Cerebellar cortex (tissue), 1 donor: ENCODE measurements at regions not wholly inside any gene's neighbourhood (a gene's known extent, or its start where the extent isn't known, plus 50 kb on each side); places are given as distances from the start of the nearest gene placed in this dataset.
A peak's percentile ranks its signal among the peaks of the same experiment; 100 is the strongest.

Source experiments
- DNase-seq: peaks from one replicate; pipeline ENCODE4 v3.0.0-alpha.2; 2015; ENCODE audit warnings: low spot score

GRCh38 chrY:8673896-8674295, 663.4 kb upstream of the TSPY4 start:
- no peak for DNase-seq

DNA sequence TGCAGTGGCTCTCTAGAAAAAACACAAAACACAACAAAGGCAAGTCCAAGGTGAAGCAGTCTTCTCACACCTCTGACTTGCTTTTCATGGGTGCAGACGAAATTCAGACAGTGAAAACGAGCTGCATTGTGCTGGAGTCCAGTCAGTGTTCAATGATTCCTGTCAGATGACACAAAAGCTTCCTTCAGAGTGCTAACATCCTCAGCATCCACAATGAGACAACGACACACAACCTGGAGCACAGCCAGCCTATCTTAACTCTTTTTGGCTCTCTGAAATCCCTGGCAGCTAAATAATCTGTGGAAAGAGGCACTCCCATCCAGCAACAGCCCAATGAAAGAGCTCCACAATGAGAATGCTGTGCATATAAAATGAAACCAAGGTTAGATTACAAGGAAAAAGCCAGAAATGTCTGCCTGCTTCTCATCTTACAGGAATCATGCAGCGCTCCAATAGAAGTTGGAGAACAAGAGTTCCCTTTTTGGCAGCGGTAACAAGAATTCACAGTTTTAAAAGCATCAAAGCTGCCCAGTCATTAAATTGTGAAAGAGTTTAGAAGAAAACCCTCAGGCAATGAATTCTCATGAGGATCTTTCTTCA, 659.8 kb upstream of the TSPY4 start:
- DNase-seq: no peak

GRCh38 chrY:8687154-8687553, 650.1 kb upstream of the TSPY4 start:
- no peak for DNase-seq

DNA sequence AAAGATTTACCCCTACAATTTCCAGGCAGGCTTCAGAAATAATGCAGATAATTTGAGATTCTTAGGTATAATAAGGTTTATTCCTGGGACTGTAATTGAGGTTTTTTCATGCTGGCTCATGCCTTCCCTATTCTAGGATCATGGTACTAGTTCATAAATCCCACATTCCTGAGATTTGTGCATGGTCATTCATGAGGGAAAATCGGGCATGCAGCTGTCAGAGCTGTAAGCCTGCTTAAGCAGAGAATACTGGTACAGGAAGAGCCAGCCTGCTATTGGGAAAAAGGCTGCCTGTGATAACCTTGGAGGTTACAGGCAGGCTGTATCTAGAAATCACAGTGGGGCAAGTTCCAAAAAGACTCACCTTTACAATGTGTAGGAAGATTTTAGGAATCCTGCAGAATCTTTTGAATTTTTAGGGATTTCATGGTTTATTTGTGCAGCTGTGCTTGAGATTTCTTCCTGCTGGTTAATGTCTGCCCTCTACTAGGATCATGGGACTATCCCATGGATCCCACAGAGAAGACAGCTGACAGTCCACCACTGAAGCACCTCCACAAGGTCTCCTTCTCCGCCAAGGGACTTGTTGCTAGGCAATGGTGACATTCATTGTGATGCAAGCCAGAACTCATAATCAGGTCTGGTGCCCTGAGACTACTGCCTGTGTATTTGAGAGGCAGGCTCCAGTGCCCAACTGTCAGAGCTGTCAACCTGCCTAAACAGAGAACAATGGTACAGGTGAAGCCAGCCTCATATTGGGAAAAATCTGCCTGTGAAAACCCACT, 646.2 kb upstream of the TSPY4 start:
- peak; percentile 70 for DNase-seq

GRCh38 chrY:8698571-8698970, 638.7 kb upstream of the TSPY4 start:
- peak; percentile 38 for DNase-seq

GRCh38 chrY:8705636-8706300, 631.5 kb upstream of the TSPY4 start:
- peak; percentile 75 for DNase-seq

DNA sequence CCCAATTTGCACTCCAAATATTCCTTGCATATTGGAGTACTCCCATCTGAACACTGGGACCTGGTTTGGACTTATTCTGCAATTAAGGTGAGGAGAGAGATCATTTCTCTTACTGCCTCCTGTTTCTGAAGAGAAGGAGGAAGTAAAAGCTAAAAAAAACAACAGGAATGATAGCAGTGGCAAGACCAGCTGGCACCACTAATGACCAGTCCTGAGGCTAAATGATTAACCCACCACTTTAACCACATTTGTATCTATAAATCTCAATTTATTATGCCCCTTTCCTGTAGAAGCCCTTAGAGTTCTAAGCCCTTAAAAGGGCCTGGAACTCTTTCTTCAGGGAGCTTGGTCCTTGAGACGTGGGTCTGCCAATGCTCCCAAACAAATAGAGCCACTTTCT, 625.0 kb upstream of the TSPY4 start:
- DNase-seq: no peak

GRCh38 chrY:8715226-8715625, 622.0 kb upstream of the TSPY4 start:
- no peak for DNase-seq

DNA sequence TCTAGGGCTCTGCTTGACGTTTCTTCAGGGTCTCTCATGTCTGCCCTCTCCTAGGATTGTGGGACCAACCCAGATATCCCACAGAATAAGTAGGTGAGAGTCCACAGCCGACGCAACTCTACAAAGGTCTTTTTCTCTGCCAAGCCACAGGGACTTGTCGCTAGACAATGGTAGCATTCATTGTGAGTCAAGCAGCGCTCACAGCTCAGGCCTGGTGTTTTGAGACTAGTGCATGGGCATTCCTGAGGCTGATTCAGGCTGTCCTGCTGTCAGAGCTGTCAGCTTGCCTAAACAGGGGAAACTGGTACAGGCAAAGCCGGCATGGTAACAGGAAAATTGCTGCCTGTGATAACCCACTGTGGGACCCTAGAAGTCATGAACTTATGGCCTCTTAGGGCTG, 610.6 kb upstream of the TSPY4 start:
- no peak for DNase-seq

- peak; percentile 41 for DNase-seq
These were observed 607.3 kb upstream of the TSPY4 start for GRCh38 chrY:8729971-8730370.

DNA sequence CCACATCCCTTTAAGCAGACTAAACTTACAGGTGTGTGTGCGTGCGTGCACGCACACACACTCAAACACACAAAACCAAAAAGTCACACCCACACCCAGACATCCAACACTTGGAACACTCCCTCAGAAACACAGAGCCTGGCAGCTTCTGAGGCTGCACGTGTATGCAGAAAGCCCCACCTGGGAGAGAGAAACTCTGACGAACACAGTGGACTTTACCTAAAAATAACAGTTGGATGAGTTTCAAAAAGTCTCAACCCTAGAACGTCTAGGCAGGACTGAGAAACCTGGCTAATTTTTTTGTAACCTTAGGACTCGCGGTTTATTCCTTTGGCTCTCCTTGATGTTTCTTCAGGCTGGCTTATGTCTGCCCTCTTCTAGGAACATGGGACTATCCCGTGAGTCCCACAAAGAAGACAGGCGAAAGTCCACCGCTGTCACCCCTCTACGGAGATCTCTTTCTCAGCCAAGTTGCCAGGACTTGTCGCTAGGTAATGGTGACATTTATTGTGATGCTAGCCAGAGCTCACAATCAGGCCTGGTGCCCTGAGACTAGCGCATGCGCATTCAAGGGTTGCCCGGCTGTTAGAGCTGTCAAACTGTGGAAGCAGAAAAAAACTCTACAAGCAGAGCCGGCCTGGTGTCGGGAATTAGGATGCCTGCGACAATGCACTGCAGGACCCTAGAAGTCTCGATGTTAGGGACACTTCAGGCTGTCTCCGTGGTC, 595.8 kb upstream of the TSPY4 start:
- no peak for DNase-seq

GRCh38 chrY:8764184-8764583, 573.1 kb upstream of the TSPY4 start:
- peak; percentile 48 for DNase-seq

DNA sequence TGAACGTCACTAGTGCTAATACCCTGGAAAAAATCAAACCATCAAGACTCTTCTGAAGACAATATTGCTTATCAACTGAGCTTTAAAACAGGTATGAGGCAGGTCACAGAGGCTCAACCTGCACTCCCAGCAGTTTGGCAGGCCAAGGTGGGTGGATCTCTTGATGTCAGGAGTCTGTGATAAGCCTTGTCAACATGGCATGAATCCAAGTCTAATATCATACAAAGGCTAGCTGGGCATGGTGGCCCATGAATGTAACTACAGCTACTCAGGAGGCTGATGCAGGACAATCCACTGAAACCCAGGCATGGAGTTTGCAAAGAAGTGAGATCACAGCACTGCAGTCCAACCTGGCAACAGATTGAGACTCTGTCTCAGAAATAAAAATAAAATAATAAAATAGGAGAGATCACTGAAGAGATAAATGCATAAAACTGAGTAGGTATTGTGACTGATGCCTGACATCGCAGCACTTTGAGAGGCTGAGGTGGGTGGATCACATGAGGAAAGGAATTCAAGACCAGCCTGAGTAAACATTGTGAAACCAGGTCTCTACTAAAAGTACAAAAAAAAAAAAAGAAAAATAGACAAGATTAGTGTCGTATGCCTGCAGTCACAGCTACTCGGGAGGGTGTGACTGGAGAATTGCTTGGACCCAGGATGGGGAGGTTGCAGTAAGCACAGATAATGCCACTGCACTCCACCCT, 555.9 kb upstream of the TSPY4 start:
- DNase-seq: no peak

DNA sequence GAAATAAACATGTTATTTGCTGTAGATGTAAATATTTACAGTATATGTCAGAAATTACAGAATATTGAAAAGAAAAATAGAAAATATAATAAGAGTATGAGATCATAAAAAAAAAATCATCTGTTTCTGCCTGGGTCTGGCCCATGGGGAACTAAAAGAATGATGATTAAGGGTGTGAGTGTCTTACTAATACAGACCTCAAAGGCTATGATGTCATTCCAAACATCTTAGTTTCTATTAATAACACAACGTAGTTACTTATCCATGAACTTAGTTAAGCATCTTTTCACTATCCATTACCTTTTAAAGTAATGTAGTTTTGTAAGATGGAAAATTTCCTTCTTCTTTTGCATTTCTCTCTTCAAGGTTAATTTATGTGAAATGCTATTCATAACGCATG, 542.7 kb upstream of the TSPY4 start:
- no peak for DNase-seq

DNA sequence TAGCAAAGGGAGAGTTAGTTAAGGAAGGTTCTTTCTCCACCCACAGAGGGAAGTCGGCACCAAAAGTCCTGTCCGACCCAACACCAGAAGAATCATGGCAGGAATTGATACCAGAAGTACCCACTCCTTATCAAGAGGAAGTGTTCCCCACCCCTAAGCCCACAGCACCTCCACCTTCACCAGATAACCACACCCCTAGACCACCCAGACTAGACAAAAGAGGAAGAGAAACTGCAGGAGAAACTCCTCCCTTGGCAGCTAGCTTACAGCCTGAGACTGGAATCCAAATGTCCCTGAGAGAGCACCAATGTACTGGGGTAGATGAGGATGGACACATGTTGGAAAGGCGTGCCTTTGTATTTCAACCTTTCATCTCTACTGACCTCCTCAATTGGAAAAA, 532.9 kb upstream of the TSPY4 start:
- DNase-seq: no peak

GRCh38 chrY:8807648-8808408, 529.4 kb upstream of the TSPY4 start:
- no peak for DNase-seq

- no peak for DNase-seq
These were observed 528.7 kb upstream of the TSPY4 start for GRCh38 chrY:8808611-8809010.

DNA sequence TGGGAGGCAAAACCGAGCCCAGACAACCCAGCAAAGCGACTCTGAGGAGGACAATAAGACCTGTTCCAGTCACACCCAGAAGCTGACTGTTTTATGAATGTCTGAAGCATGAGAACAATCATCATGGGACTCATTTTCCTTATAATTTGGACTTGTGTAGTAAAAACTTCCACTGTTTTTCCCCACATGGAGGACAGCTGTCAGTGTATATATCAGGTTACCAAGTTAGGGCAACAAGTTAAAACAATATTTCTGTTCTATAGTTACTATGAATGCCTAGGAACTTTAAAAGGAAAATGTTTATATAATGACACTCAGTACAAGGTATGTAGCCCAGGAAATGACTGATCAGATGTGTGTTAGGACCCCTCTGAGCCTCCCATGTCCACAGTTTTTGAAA, 528.2 kb upstream of the TSPY4 start:
- no peak for DNase-seq

GRCh38 chrY:8814143-8814542, 523.1 kb upstream of the TSPY4 start:
- DNase-seq: no peak

GRCh38 chrY:8815616-8816015, 521.6 kb upstream of the TSPY4 start:
- no peak for DNase-seq

DNA sequence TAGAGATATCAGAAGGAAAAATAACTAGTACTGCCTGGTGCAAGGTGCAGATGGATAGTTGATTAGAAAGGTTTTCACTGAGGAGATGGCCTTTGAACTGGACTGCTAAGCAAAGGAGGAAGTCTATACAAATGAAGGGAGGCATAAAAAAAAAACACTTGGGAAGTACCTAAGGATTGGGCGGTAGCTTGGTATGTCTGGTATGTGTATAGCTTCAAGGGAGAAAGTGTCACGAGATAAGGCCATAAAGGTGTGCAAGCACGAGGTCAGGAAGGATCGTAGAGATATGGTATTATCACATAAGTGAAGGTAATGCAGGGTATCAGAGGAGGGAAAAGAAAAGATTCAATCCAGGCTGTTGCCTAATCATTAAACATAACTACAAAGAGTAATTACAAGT, 517.2 kb upstream of the TSPY4 start:
- DNase-seq: no peak
